Neural progenitor cell (in vitro differentiated cells): ENCODE measurements at regions not wholly inside any gene's neighbourhood (a gene's known extent, or its start where the extent isn't known, plus 50 kb on each side); places are given as distances from the start of the nearest gene placed in this dataset.

Source experiments
- EZH2 ChIP-seq: fragments of 200-600 bp; sonication (generic); IDR thresholded peaks from 2 replicates; pipeline ENCODE4 v1.6.1; 2017; ENCODE audit warnings: antibody characterized with exemption, mild to moderate bottlenecking, moderate library complexity
- EZH2phosphoT487 ChIP-seq: fragments of 200-600 bp; sonication (generic); IDR thresholded peaks from 2 replicates; pipeline ENCODE4 v1.6.1; 2017; ENCODE audit warnings: antibody characterized with exemption
- TF ChIP-seq, protein P1 (sequence below): fragments of 200-600 bp; sonication (generic); IDR thresholded peaks from 2 replicates; pipeline ENCODE4 v1.5.1; 2017; ENCODE audit warnings: antibody characterized with exemption, mild to moderate bottlenecking

DNA sequence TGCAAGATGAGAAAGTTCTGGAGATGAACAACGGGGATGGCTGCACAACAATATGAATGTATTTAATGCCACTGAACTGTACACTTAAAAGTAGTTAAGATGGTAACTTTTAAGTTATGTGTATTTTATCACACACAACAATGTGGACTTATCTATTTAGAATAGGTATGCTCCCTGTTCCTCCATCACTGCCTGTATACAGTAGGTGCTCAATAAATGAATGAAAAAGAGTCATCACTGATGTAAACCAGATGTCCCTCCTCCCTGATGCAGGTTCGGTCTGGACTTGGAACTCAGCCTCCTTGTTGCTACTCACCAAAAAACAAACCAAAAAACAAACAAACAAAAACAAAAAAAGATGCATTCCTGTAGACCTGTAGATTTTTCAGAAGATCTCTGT lies 65.9 kb upstream of the BOD1 start:
- TF ChIP-seq, protein P1, sequence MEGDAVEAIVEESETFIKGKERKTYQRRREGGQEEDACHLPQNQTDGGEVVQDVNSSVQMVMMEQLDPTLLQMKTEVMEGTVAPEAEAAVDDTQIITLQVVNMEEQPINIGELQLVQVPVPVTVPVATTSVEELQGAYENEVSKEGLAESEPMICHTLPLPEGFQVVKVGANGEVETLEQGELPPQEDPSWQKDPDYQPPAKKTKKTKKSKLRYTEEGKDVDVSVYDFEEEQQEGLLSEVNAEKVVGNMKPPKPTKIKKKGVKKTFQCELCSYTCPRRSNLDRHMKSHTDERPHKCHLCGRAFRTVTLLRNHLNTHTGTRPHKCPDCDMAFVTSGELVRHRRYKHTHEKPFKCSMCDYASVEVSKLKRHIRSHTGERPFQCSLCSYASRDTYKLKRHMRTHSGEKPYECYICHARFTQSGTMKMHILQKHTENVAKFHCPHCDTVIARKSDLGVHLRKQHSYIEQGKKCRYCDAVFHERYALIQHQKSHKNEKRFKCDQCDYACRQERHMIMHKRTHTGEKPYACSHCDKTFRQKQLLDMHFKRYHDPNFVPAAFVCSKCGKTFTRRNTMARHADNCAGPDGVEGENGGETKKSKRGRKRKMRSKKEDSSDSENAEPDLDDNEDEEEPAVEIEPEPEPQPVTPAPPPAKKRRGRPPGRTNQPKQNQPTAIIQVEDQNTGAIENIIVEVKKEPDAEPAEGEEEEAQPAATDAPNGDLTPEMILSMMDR, result no peak
- TF ChIP-seq EZH2phosphoT487 (no peak), EZH2 (no peak)
